HL-60 (cell line): ENCODE measurements at regions not wholly inside any gene's neighbourhood (a gene's known extent, or its start where the extent isn't known, plus 50 kb on each side); places are given as distances from the start of the nearest gene placed in this dataset.

Source experiments
- CTCF ChIP-seq: IDR thresholded peaks from one replicate; pipeline ENCODE4 v1.5.1; 2011; ENCODE audit warnings: low read length, control low read depth, inconsistent platforms; ENCODE audit not compliant: insufficient read depth
- GABPA ChIP-seq: IDR thresholded peaks from 2 replicates; pipeline ENCODE4 v1.6.1; 2012; ENCODE audit warnings: low read depth
- POLR2AphosphoS5 ChIP-seq: IDR thresholded peaks from 2 replicates; pipeline ENCODE4 v1.6.1; 2012; ENCODE audit warnings: low read depth
- REST ChIP-seq: IDR thresholded peaks from 2 replicates; pipeline ENCODE4 v1.6.1; 2012; ENCODE audit warnings: low read depth; ENCODE audit not compliant: insufficient replicate concordance
- SPI1 ChIP-seq: IDR thresholded peaks from 2 replicates; pipeline ENCODE4 v1.6.1; 2012; ENCODE audit warnings: low read depth, mild to moderate bottlenecking, borderline replicate concordance

DNA sequence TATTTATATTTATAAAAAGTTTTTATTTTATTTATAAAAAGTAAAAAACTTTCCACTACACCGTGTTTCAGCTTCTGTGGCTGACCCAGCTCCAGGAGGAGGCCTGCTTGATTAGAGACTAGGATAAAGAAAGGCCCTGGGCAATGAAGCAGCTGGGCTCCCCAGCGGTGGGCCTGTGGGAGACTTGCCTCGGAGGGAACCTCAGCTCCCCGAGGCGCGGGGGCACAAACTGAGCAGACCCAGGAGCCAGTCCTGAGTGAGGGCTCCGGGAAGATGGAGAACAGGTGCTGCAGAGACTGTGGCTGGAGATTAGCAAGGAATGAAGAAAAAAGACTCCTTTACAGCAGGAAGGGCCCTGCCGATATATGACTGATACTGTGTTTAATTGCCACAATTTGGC, 63.8 kb upstream of the GJB6 start:
- no peak for TF ChIP-seq CTCF
- no peak for TF ChIP-seq POLR2AphosphoS5
- TF ChIP-seq SPI1, result no peak
- TF ChIP-seq REST, result no peak
- no peak for TF ChIP-seq GABPA
